ENCODE measurements at regions not wholly inside any gene's neighbourhood (a gene's known extent, or its start where the extent isn't known, plus 50 kb on each side); places are given as distances from the start of the nearest gene placed in this dataset.

DNA sequence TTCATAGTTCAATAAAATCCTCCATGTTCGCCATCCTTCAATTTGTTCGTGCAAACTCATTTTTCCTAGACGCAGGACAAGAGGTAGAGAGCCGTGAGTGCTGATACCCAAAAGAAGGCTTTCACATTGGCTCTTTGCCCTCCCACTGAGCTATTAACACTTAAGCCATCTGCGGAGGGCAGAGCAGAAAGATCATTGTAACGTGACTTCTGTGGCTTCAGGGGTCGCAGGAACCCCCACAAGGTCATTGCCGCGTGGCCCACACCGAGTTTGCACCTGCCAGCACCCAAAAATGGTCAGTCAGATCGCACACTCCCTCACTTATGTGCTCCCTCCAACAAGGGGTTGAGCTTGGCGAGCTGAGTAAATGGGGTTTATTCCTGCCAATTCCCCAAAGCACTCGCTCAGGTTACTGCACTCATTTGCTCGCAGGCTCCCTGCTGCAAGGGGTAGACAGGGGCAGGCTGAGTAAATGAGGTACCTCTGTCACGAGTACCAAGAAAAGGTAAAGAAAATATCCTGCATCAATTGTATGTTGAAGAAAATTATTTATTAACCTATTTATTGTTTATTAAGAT is 144.1 kb downstream of the PRR20E start:
- Mint-ChIP-seq H3K9me3 (no peaks in the 10 kb centered on the region), H3K36me3 (ENCODE audit: low read depth) (no peaks in the 10 kb centered on the region), H3K4me3 (peak overlapping the region; percentile 40; the same call in 2 of the 3 replicates), H3K27me3 (ENCODE audit: insufficient read depth, low read depth, poor library complexity) (peaks cover 2% of the 10 kb centered on the region), H3K27ac (no peak overlapping the region), H3K4me1 (peaks cover 10% of the 10 kb centered on the region; the same call in 2 of the 3 replicates)
- TF ChIP-seq ETS1 (IDR thresholded peaks at IDR 0.05) = no peak
- peak; percentile 5; the same call in 1 of the 2 replicates for TF ChIP-seq ZNF462 (CRISPR knock-in tag; IDR thresholded peaks at IDR 0.05)
- ATAC-seq = peak; percentile 96
- Histone ChIP-seq H3K27ac (ENCODE audit: low read depth) (no peak overlapping the region), H3K4me3 (no peak overlapping the region), H3K4me1 (ENCODE audit: insufficient read depth) (peaks cover 10% of the 10 kb centered on the region), H3K79me2 (replicated peaks; ENCODE audit: insufficient read depth) (no peaks in the 10 kb centered on the region), H3K27me3 (ENCODE audit: insufficient read depth) (no peaks in the 10 kb centered on the region), H3K9me2 (ENCODE audit: insufficient read depth) (no peaks in the 10 kb centered on the region), H3K4me2 (peak overlapping the region; percentile 53; the same call in 1 of the 2 replicates), H4K20me1 (replicated peaks; ENCODE audit: insufficient read depth) (no peaks in the 10 kb centered on the region; the same call in 1 of the 2 replicates), H3F3A (replicated peaks; ENCODE audit: low read depth) (no peaks in the 10 kb centered on the region), H2AFZ (peak overlapping the region; percentile 88), H3K36me3 (ENCODE audit: insufficient read depth) (no peaks in the 10 kb centered on the region)
- DNase-seq (ENCODE audit: low spot score) = peak; percentile 41

- Histone ChIP-seq H3F3A (replicated peaks; ENCODE audit: low read depth) (no peaks in the 10 kb centered on the region), H2AFZ (peak overlapping the region; percentile 26; the same call in 1 of the 2 replicates), H3K4me2 (no peak overlapping the region), H4K20me1 (replicated peaks; ENCODE audit: insufficient read depth) (no peaks in the 10 kb centered on the region; the same call in 1 of the 2 replicates), H3K36me3 (ENCODE audit: insufficient read depth) (no peaks in the 10 kb centered on the region), H3K79me2 (replicated peaks; ENCODE audit: insufficient read depth) (no peaks in the 10 kb centered on the region), H3K27ac (ENCODE audit: low read depth) (no peak overlapping the region), H3K27me3 (ENCODE audit: insufficient read depth) (no peaks in the 10 kb centered on the region), H3K4me1 (ENCODE audit: insufficient read depth) (peaks cover 10% of the 10 kb centered on the region), H3K4me3 (no peak overlapping the region), H3K9me2 (ENCODE audit: insufficient read depth) (no peaks in the 10 kb centered on the region)
- Mint-ChIP-seq H3K27me3 (ENCODE audit: insufficient read depth, low read depth, poor library complexity) (peaks cover 2% of the 10 kb centered on the region), H3K36me3 (ENCODE audit: low read depth) (no peaks in the 10 kb centered on the region), H3K27ac (no peak overlapping the region), H3K9me3 (no peaks in the 10 kb centered on the region; the same call in 2 of the 3 replicates), H3K4me3 (no peak overlapping the region), H3K4me1 (peaks cover 7% of the 10 kb centered on the region; the same call in 2 of the 3 replicates)
- no peak for TF ChIP-seq ZNF114 (CRISPR knock-in tag; IDR thresholded peaks at IDR 0.05)
- ATAC-seq (no peak; the same call in 2 of the 3 replicates), DNase-seq (ENCODE audit: low spot score) (peak; percentile 2)
These were observed 148.0 kb downstream of the PRR20E start for GRCh38 chr13:57314897-57315520.

All from GM23338 (cell line).